Neural progenitor cell (in vitro differentiated cells): ENCODE measurements at regions not wholly inside any gene's neighbourhood (a gene's known extent, or its start where the extent isn't known, plus 50 kb on each side); places are given as distances from the start of the nearest gene placed in this dataset.

Source experiments
- DNase-seq: peaks from one replicate; pipeline ENCODE4 v3.0.0-alpha.2; 2016; ENCODE audit warnings: low spot score
- H2AFZ ChIP-seq: fragments of 200-600 bp; sonication (generic); replicated peaks from 2 replicates; pipeline ENCODE4 v1.6.1; 2016; ENCODE audit warnings: antibody characterized with exemption
- H3F3A ChIP-seq: fragments of 200-600 bp; sonication (generic); 2 replicates; pipeline ENCODE4 v1.6.1; 2016; ENCODE audit warnings: antibody characterized with exemption, low read depth
- H3K27ac ChIP-seq: fragments of 200-600 bp; sonication (generic); 2 replicates; pipeline ENCODE4 v1.5.1; 2016; ENCODE audit warnings: mild to moderate bottlenecking
- H3K27me3 ChIP-seq: fragments of 200-600 bp; sonication (generic); 2 replicates; pipeline ENCODE4 v1.6.1; 2016; ENCODE audit warnings: mild to moderate bottlenecking, moderate library complexity
- H3K36me3 ChIP-seq: fragments of 200-600 bp; sonication (generic); 2 replicates; pipeline ENCODE4 v1.5.1; 2016
- H3K4me1 ChIP-seq: fragments of 200-600 bp; sonication (generic); 2 replicates; pipeline ENCODE4 v1.6.1; 2016; ENCODE audit warnings: mixed run types
- H3K4me2 ChIP-seq: fragments of 200-600 bp; sonication (generic); 2 replicates; pipeline ENCODE4 v1.6.1; 2016
- H3K4me3 ChIP-seq: fragments of 200-600 bp; sonication (generic); 2 replicates; pipeline ENCODE4 v1.5.1; 2016
- H3K79me2 ChIP-seq: fragments of 200-600 bp; sonication (generic); 2 replicates; pipeline ENCODE4 v1.6.1; 2016; ENCODE audit warnings: low read depth
- H3K9ac ChIP-seq: fragments of 200-600 bp; sonication (generic); 2 replicates; pipeline ENCODE4 v1.6.1; 2016
- H3K9me3 ChIP-seq: fragments of 200-600 bp; sonication (generic); 2 replicates; pipeline ENCODE4 v1.5.1; 2016; ENCODE audit warnings: low read depth
- H4K20me1 ChIP-seq: fragments of 200-600 bp; sonication (generic); 2 replicates; pipeline ENCODE4 v1.6.1; 2016; ENCODE audit warnings: low read depth
- H3K27ac Mint-ChIP-seq: 3 replicates; pipeline ENCODE4 v1.8.0; 2021; ENCODE audit warnings: mixed read lengths
- H3K27me3 Mint-ChIP-seq: 2 replicates; pipeline ENCODE4 v1.8.0; 2022; ENCODE audit warnings: low read depth, mild to moderate bottlenecking, inconsistent platforms, moderate library complexity, mixed read lengths; ENCODE audit not compliant: insufficient read depth
- H3K36me3 Mint-ChIP-seq: 3 replicates; pipeline ENCODE4 v1.8.0; 2021; ENCODE audit warnings: mixed read lengths
- H3K4me1 Mint-ChIP-seq: 3 replicates; pipeline ENCODE4 v1.8.0; 2021; ENCODE audit warnings: mixed read lengths
- H3K4me3 Mint-ChIP-seq: 3 replicates; pipeline ENCODE4 v1.8.0; 2021; ENCODE audit warnings: mild to moderate bottlenecking, moderate library complexity, mixed read lengths
- H3K9me3 Mint-ChIP-seq: 3 replicates; pipeline ENCODE4 v1.8.0; 2020; ENCODE audit warnings: mixed read lengths
- CTCF ChIP-seq: fragments of 200-600 bp; sonication (generic); IDR thresholded peaks from 2 replicates; pipeline ENCODE4 v1.5.1; 2017; ENCODE audit warnings: antibody characterized with exemption, mild to moderate bottlenecking
- EZH2 ChIP-seq: fragments of 200-600 bp; sonication (generic); IDR thresholded peaks from 2 replicates; pipeline ENCODE4 v1.6.1; 2017; ENCODE audit warnings: antibody characterized with exemption, mild to moderate bottlenecking, moderate library complexity
- EZH2phosphoT487 ChIP-seq: fragments of 200-600 bp; sonication (generic); IDR thresholded peaks from 2 replicates; pipeline ENCODE4 v1.6.1; 2017; ENCODE audit warnings: antibody characterized with exemption

- peaks cover 5% of the 10 kb centered on the region for H3F3A ChIP-seq
- no peak overlapping the region for H3K9ac ChIP-seq
- Mint-ChIP-seq H3K9me3 (peaks cover 6% of the 10 kb centered on the region), H3K27me3 (peaks cover 3% of the 10 kb centered on the region), H3K27ac (no peak overlapping the region), H3K4me3 (no peak overlapping the region), H3K36me3 (no peaks in the 10 kb centered on the region), H3K4me1 (peaks cover 24% of the 10 kb centered on the region)
- TF ChIP-seq CTCF (no peak), EZH2 (no peak), EZH2phosphoT487 (no peak)
- peaks cover 16% of the 10 kb centered on the region for H3K4me1 ChIP-seq
- no peaks in the 10 kb centered on the region for H3K9me3 ChIP-seq
- no peak overlapping the region for H3K4me2 ChIP-seq
- no peaks in the 10 kb centered on the region for H3K79me2 ChIP-seq
- H3K27ac ChIP-seq, result no peak overlapping the region
- H4K20me1 ChIP-seq, result no peaks in the 10 kb centered on the region
- no peaks in the 10 kb centered on the region for H3K27me3 ChIP-seq
- DNase-seq, result no peak
- H2AFZ ChIP-seq, result no peak overlapping the region
- H3K36me3 ChIP-seq, result no peaks in the 10 kb centered on the region
- H3K4me3 ChIP-seq, result no peak overlapping the region
Measured at GRCh38 chr2:150413366-150413765, 74.1 kb downstream of the RND3 start.

- Histone ChIP-seq H3K9ac (no peak overlapping the region), H3K4me2 (peak overlapping the region; percentile 20), H3K27ac (peak overlapping the region; percentile 39), H3K4me1 (peaks cover 19% of the 10 kb centered on the region), H3K9me3 (no peaks in the 10 kb centered on the region), H3K4me3 (no peak overlapping the region), H2AFZ (no peak overlapping the region), H3K79me2 (no peaks in the 10 kb centered on the region), H3F3A (peaks cover 8% of the 10 kb centered on the region), H3K36me3 (no peaks in the 10 kb centered on the region), H4K20me1 (no peaks in the 10 kb centered on the region), H3K27me3 (no peaks in the 10 kb centered on the region)
- Mint-ChIP-seq H3K4me3 (no peak overlapping the region), H3K4me1 (peaks cover 32% of the 10 kb centered on the region), H3K36me3 (no peaks in the 10 kb centered on the region), H3K9me3 (peaks cover 2% of the 10 kb centered on the region), H3K27ac (peak overlapping the region; percentile 10), H3K27me3 (peaks cover 4% of the 10 kb centered on the region)
- peak; percentile 63 for DNase-seq
- TF ChIP-seq EZH2phosphoT487 (no peak), EZH2 (no peak)
Measured at GRCh38 chr2:150410809-150411208, 76.7 kb downstream of the RND3 start.

- Histone ChIP-seq H3K79me2 (no peaks in the 10 kb centered on the region), H2AFZ (no peak overlapping the region), H3F3A (peaks cover 17% of the 10 kb centered on the region), H3K4me3 (no peak overlapping the region), H3K9me3 (no peaks in the 10 kb centered on the region), H3K36me3 (no peaks in the 10 kb centered on the region), H3K9ac (no peak overlapping the region), H3K27me3 (no peaks in the 10 kb centered on the region), H3K4me2 (no peak overlapping the region), H3K27ac (no peak overlapping the region), H4K20me1 (no peaks in the 10 kb centered on the region), H3K4me1 (peaks cover 25% of the 10 kb centered on the region)
- Mint-ChIP-seq H3K9me3 (peaks cover 4% of the 10 kb centered on the region), H3K27me3 (peaks cover 4% of the 10 kb centered on the region), H3K36me3 (peaks cover under 1% of the 10 kb centered on the region), H3K4me3 (no peak overlapping the region), H3K4me1 (peaks cover 39% of the 10 kb centered on the region), H3K27ac (no peak overlapping the region)
- TF ChIP-seq CTCF (no peak), EZH2phosphoT487 (no peak), EZH2 (no peak)
- DNase-seq, result no peak
Measured at GRCh38 chr2:150409196-150409595, 78.3 kb downstream of the RND3 start.

- Histone ChIP-seq H4K20me1 (no peaks in the 10 kb centered on the region), H3K4me1 (peaks cover 9% of the 10 kb centered on the region), H3F3A (peaks cover 17% of the 10 kb centered on the region), H3K9me3 (no peaks in the 10 kb centered on the region), H3K4me2 (no peak overlapping the region), H3K27ac (no peak overlapping the region), H3K79me2 (no peaks in the 10 kb centered on the region), H3K9ac (no peak overlapping the region), H3K27me3 (no peaks in the 10 kb centered on the region), H2AFZ (no peak overlapping the region), H3K36me3 (no peaks in the 10 kb centered on the region), H3K4me3 (no peak overlapping the region)
- no peak for TF ChIP-seq EZH2phosphoT487
- TF ChIP-seq EZH2, result no peak
- no peak for TF ChIP-seq CTCF
- Mint-ChIP-seq H3K4me3 (no peak overlapping the region), H3K4me1 (peaks cover 18% of the 10 kb centered on the region), H3K27ac (no peak overlapping the region), H3K36me3 (peaks cover 2% of the 10 kb centered on the region), H3K27me3 (peaks cover 4% of the 10 kb centered on the region), H3K9me3 (peaks cover 16% of the 10 kb centered on the region)
- DNase-seq, result no peak
Measured at GRCh38 chr2:150404147-150404546, 83.3 kb downstream of the RND3 start.
